ENCODE measurements at regions not wholly inside any gene's neighbourhood (a gene's known extent, or its start where the extent isn't known, plus 50 kb on each side); places are given as distances from the start of the nearest gene placed in this dataset.

GRCh38 chr11:69364921-69365320 is 71.0 kb downstream of the MYEOV start:
- H3K9me3 ChIP-seq (ENCODE audit: low read depth, low read length) = no peaks in the 10 kb centered on the region
- H4K20me1 ChIP-seq (ENCODE audit: insufficient read depth, low read length) = no peaks in the 10 kb centered on the region
- DNase-seq (ENCODE audit: insufficient read length, low spot score, missing footprints) = no peak
- peaks cover 21% of the 10 kb centered on the region for H3K4me1 ChIP-seq (ENCODE audit: insufficient read depth, low read length)
- H3K79me2 ChIP-seq (ENCODE audit: insufficient read depth, low read length) = no peaks in the 10 kb centered on the region
- no peak overlapping the region for H3K4me3 ChIP-seq (ENCODE audit: insufficient read depth, low read length)
- H3K27me3 ChIP-seq (ENCODE audit: insufficient read depth, low read length) = no peaks in the 10 kb centered on the region
- H2AFZ ChIP-seq (ENCODE audit: low read length) = no peak overlapping the region
- no peaks in the 10 kb centered on the region for H3K36me3 ChIP-seq (ENCODE audit: insufficient read depth, low read length)
- H3K27ac ChIP-seq (ENCODE audit: low read depth, low read length) = no peak overlapping the region
- TF ChIP-seq CTCF (IDR thresholded peaks at IDR 0.05; ENCODE audit: extremely low read depth, low read depth, low read length) = no peak
- no peak overlapping the region for H3K4me2 ChIP-seq (ENCODE audit: insufficient read depth, low read length)

- Histone ChIP-seq H3K36me3 (ENCODE audit: insufficient read depth, low read length) (no peaks in the 10 kb centered on the region), H3K9me3 (ENCODE audit: low read depth, low read length) (no peaks in the 10 kb centered on the region), H3K27me3 (ENCODE audit: insufficient read depth, low read length) (no peaks in the 10 kb centered on the region), H4K20me1 (ENCODE audit: insufficient read depth, low read length) (no peaks in the 10 kb centered on the region), H3K79me2 (ENCODE audit: insufficient read depth, low read length) (no peaks in the 10 kb centered on the region), H3K27ac (ENCODE audit: low read depth, low read length) (no peak overlapping the region), H2AFZ (ENCODE audit: low read length) (no peak overlapping the region), H3K4me2 (ENCODE audit: insufficient read depth, low read length) (no peak overlapping the region), H3K4me3 (ENCODE audit: insufficient read depth, low read length) (no peak overlapping the region), H3K4me1 (ENCODE audit: insufficient read depth, low read length) (peaks cover 15% of the 10 kb centered on the region)
- no peak for DNase-seq (ENCODE audit: insufficient read length, low spot score, missing footprints)
- no peak for TF ChIP-seq CTCF (IDR thresholded peaks at IDR 0.05; ENCODE audit: extremely low read depth, low read depth, low read length)
These were observed 71.6 kb downstream of the MYEOV start for GRCh38 chr11:69365558-69365957.

GRCh38 chr11:69366591-69366990 is 72.6 kb downstream of the MYEOV start:
- Histone ChIP-seq H3K36me3 (ENCODE audit: insufficient read depth, low read length) (no peaks in the 10 kb centered on the region), H3K4me2 (ENCODE audit: insufficient read depth, low read length) (no peak overlapping the region), H3K79me2 (ENCODE audit: insufficient read depth, low read length) (no peaks in the 10 kb centered on the region), H3K4me1 (ENCODE audit: insufficient read depth, low read length) (peaks cover 8% of the 10 kb centered on the region), H3K27ac (ENCODE audit: low read depth, low read length) (no peak overlapping the region), H3K27me3 (ENCODE audit: insufficient read depth, low read length) (no peaks in the 10 kb centered on the region), H3K9me3 (ENCODE audit: low read depth, low read length) (no peaks in the 10 kb centered on the region), H4K20me1 (ENCODE audit: insufficient read depth, low read length) (no peaks in the 10 kb centered on the region), H3K4me3 (ENCODE audit: insufficient read depth, low read length) (no peak overlapping the region), H2AFZ (ENCODE audit: low read length) (no peak overlapping the region)
- TF ChIP-seq CTCF (IDR thresholded peaks at IDR 0.05; ENCODE audit: extremely low read depth, low read depth, low read length) = no peak
- no peak for DNase-seq (ENCODE audit: insufficient read length, low spot score, missing footprints)

- H3K4me2 ChIP-seq (ENCODE audit: insufficient read depth, low read length) = no peak overlapping the region
- H2AFZ ChIP-seq (ENCODE audit: low read length) = no peak overlapping the region
- no peaks in the 10 kb centered on the region for H4K20me1 ChIP-seq (ENCODE audit: insufficient read depth, low read length)
- TF ChIP-seq CTCF (IDR thresholded peaks at IDR 0.05; ENCODE audit: extremely low read depth, low read depth, low read length) = no peak
- no peaks in the 10 kb centered on the region for H3K36me3 ChIP-seq (ENCODE audit: insufficient read depth, low read length)
- H3K4me3 ChIP-seq (ENCODE audit: insufficient read depth, low read length) = no peak overlapping the region
- H3K9me3 ChIP-seq (ENCODE audit: low read depth, low read length) = no peaks in the 10 kb centered on the region
- H3K4me1 ChIP-seq (ENCODE audit: insufficient read depth, low read length) = peaks cover 8% of the 10 kb centered on the region
- H3K27me3 ChIP-seq (ENCODE audit: insufficient read depth, low read length) = no peaks in the 10 kb centered on the region
- no peak for DNase-seq (ENCODE audit: insufficient read length, low spot score, missing footprints)
- H3K79me2 ChIP-seq (ENCODE audit: insufficient read depth, low read length) = no peaks in the 10 kb centered on the region
- H3K27ac ChIP-seq (ENCODE audit: low read depth, low read length) = peak overlapping the region; percentile 19
These were observed 73.4 kb downstream of the MYEOV start for GRCh38 chr11:69367211-69367964.
